ENCODE measurements at regions not wholly inside any gene's neighbourhood (a gene's known extent, or its start where the extent isn't known, plus 50 kb on each side); places are given as distances from the start of the nearest gene placed in this dataset.

DNA sequence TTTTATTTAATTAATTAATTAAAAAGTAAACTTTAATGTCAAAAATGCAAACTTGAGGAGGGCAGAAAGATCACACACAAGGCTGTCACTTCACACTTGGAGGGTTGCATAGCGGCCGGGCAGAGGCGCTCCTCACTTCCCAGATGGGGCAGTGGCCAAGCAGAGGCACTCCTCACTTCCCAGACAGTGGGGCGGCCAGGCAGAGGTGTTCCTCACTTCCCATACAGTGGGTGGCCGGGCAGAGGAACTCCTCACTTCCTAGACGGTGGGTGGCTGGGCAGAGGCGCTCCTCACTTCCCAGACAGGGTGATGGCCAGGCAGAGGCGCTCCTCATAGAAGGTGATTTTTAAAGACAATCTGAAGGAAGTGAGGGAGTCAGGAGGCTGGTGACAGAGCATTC, 277.5 kb downstream of the PDCD6IP start:
- H3K36me3 ChIP-seq (ENCODE audit: control insufficient read depth in 2 of 2, extremely low read depth in 1 of 2, insufficient read depth in 2 of 2, low read length in 2 of 2) = no peaks in the 10 kb centered on the region
- H3K4me3 ChIP-seq (replicated peaks in 1 of 3; ENCODE audit: insufficient read depth in 1 of 3, low read depth in 1 of 3, low read length in 3 of 3) = no peak overlapping the region
- no peaks in the 10 kb centered on the region for H4K20me1 ChIP-seq (replicated peaks; ENCODE audit: control insufficient read depth, extremely low read depth, insufficient read depth, low read length)
- H3K9me3 ChIP-seq (replicated peaks; ENCODE audit: control insufficient read depth, insufficient read depth, low read length) = no peaks in the 10 kb centered on the region
- H2AFZ ChIP-seq (ENCODE audit: low read depth, low read length) = no peak overlapping the region
- BruUV-seq (replicated peaks) = no TSS peak
- no peaks in the 10 kb centered on the region for H3K4me1 ChIP-seq (ENCODE audit: control insufficient read depth, extremely low read depth, insufficient read depth, low read length)
- no peaks in the 10 kb centered on the region for H3K27me3 ChIP-seq (ENCODE audit: control insufficient read depth in 2 of 2, insufficient read depth in 2 of 2, low read length in 2 of 2)
- CTCF ChIA-PET = interaction anchor here (1.6 kb wide), 1 partner anchor 10 kb away, joined by 4 read pairs; no protein-coding TSS in a partner anchor
- H3K27ac ChIP-seq (ENCODE audit: insufficient read depth, low read depth, low read length) = no peak overlapping the region
- no peak overlapping the region for H3K9ac ChIP-seq (replicated peaks; ENCODE audit: extremely low read depth, insufficient read depth, low read length)
- dilution Hi-C loops (cut with MboI; ENCODE audit: extremely low pct_ligation_motif_present, low sequenced_read_pairs) = no loop called here
- FAIRE-seq = no peak
- H3K79me2 ChIP-seq (ENCODE audit: control insufficient read depth, insufficient read depth, low read length) = no peaks in the 10 kb centered on the region
- TF ChIP-seq, protein P1, sequence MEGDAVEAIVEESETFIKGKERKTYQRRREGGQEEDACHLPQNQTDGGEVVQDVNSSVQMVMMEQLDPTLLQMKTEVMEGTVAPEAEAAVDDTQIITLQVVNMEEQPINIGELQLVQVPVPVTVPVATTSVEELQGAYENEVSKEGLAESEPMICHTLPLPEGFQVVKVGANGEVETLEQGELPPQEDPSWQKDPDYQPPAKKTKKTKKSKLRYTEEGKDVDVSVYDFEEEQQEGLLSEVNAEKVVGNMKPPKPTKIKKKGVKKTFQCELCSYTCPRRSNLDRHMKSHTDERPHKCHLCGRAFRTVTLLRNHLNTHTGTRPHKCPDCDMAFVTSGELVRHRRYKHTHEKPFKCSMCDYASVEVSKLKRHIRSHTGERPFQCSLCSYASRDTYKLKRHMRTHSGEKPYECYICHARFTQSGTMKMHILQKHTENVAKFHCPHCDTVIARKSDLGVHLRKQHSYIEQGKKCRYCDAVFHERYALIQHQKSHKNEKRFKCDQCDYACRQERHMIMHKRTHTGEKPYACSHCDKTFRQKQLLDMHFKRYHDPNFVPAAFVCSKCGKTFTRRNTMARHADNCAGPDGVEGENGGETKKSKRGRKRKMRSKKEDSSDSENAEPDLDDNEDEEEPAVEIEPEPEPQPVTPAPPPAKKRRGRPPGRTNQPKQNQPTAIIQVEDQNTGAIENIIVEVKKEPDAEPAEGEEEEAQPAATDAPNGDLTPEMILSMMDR (IDR thresholded peaks at IDR 0.05; ENCODE audit: extremely low read depth in 1 of 2, insufficient read depth in 1 of 2, low read depth in 1 of 2, low read length in 2 of 2) = no peak
- TF ChIP-seq EZH2 (IDR thresholded peaks at IDR 0.05; ENCODE audit: borderline replicate concordance, low read depth, low read length, severe bottlenecking) (no peak), JUN (IDR thresholded peaks at IDR 0.05; ENCODE audit: borderline replicate concordance, insufficient read depth, insufficient read length, low read depth) (no peak), GATA2 (IDR thresholded peaks at IDR 0.05; ENCODE audit: insufficient read depth, insufficient read length, low read depth, low read length) (no peak), MYC (IDR thresholded peaks at IDR 0.05; ENCODE audit: low read depth, low read length) (no peak), POLR2A (IDR thresholded peaks at IDR 0.05; ENCODE audit: low read depth, low read length) (no peak), POLR2AphosphoS5 (IDR thresholded peaks at IDR 0.05; ENCODE audit: insufficient read depth, low read depth, low read length) (no peak), FOS (IDR thresholded peaks at IDR 0.05; ENCODE audit: borderline replicate concordance, insufficient read depth, low read length) (no peak)
- TF ChIP-seq, protein P2, sequence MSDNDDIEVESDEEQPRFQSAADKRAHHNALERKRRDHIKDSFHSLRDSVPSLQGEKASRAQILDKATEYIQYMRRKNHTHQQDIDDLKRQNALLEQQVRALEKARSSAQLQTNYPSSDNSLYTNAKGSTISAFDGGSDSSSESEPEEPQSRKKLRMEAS (IDR thresholded peaks at IDR 0.05; ENCODE audit: insufficient read depth, insufficient read length) = no peak
- no peak overlapping the region for H3K4me2 ChIP-seq (ENCODE audit: insufficient read depth, low read length)
- intact Hi-C loops (cut with micrococcal nuclease) = no loop called here
- DNase-seq (ENCODE audit: low read depth, low spot score) = no peak
- no peaks in the 10 kb centered on the region for H3K9me1 ChIP-seq (replicated peaks; ENCODE audit: control insufficient read depth, extremely low read depth, insufficient read depth, low read length)
- POLR2A ChIA-PET = no interaction called here

Data from endothelial cell of umbilical vein (primary cell).